ENCODE measurements at regions not wholly inside any gene's neighbourhood (a gene's known extent, or its start where the extent isn't known, plus 50 kb on each side); places are given as distances from the start of the nearest gene placed in this dataset.

GRCh38 chr18:59048378-59048777, 91.3 kb upstream of the SEC11C start:
- no peak for DNase-seq (ENCODE audit: low read depth in 6 of 9, low spot score in 9 of 9)

GRCh38 chr18:59049721-59050660, 89.7 kb upstream of the SEC11C start:
- 88% methylated on average over 14 of the region's 14 CpGs for WGBS
- H3K36me3 ChIP-seq (ENCODE audit: control insufficient read depth in 2 of 2, insufficient read depth in 2 of 2, low read length in 1 of 2) = no peaks in the 10 kb centered on the region
- no peak overlapping the region for H3K27ac ChIP-seq (ENCODE audit: low read depth in 1 of 2, low read length in 1 of 2)
- DNase-seq (ENCODE audit: low read depth in 6 of 9, low spot score in 9 of 9) = no peak
- peaks cover 0 to 14% of the 10 kb centered on the region in 2 donors for H3K27me3 ChIP-seq (ENCODE audit: control insufficient read depth in 2 of 2, insufficient read depth in 1 of 2, low read length in 1 of 2)
- no peaks in the 10 kb centered on the region for H3K9me3 ChIP-seq (ENCODE audit: control insufficient read depth in 2 of 2, insufficient read depth in 1 of 2, low read length in 1 of 2)
- no peak overlapping the region for H3K4me3 ChIP-seq (ENCODE audit: low read length in 2 of 2)
- no peaks in the 10 kb centered on the region for H3K4me1 ChIP-seq (ENCODE audit: control insufficient read depth in 2 of 2, insufficient read depth in 2 of 2, low read length in 2 of 2)

More at GRCh38 chr18:59048378-59048777, 91.3 kb upstream of the SEC11C start:
- WGBS = 85% methylated on average over 7 of the region's 7 CpGs
- Histone ChIP-seq H3K4me1 (ENCODE audit: control insufficient read depth in 2 of 2, insufficient read depth in 2 of 2, low read length in 2 of 2) (no peaks in the 10 kb centered on the region), H3K9me3 (ENCODE audit: control insufficient read depth in 2 of 2, insufficient read depth in 1 of 2, low read length in 1 of 2) (no peaks in the 10 kb centered on the region), H3K27ac (ENCODE audit: low read depth in 1 of 2, low read length in 1 of 2) (no peak overlapping the region), H3K27me3 (ENCODE audit: control insufficient read depth in 2 of 2, insufficient read depth in 1 of 2, low read length in 1 of 2) (peaks cover 0 to 14% of the 10 kb centered on the region in 2 donors), H3K36me3 (ENCODE audit: control insufficient read depth in 2 of 2, insufficient read depth in 2 of 2, low read length in 1 of 2) (no peaks in the 10 kb centered on the region), H3K4me3 (ENCODE audit: low read length in 2 of 2) (no peak overlapping the region)

- H3K4me3 ChIP-seq (ENCODE audit: low read length in 2 of 2) = no peak overlapping the region
- no peaks in the 10 kb centered on the region for H3K9me3 ChIP-seq (ENCODE audit: control insufficient read depth in 2 of 2, insufficient read depth in 1 of 2, low read length in 1 of 2)
- no peak overlapping the region for H3K27ac ChIP-seq (ENCODE audit: low read depth in 1 of 2, low read length in 1 of 2)
- no peak for DNase-seq (ENCODE audit: low read depth in 6 of 9, low spot score in 9 of 9)
- H3K27me3 ChIP-seq (ENCODE audit: control insufficient read depth in 2 of 2, insufficient read depth in 1 of 2, low read length in 1 of 2) = peaks cover 0 to 14% of the 10 kb centered on the region in 2 donors
- 85% methylated on average over 3 of the region's 3 CpGs for WGBS
- H3K36me3 ChIP-seq (ENCODE audit: control insufficient read depth in 2 of 2, insufficient read depth in 2 of 2, low read length in 1 of 2) = no peaks in the 10 kb centered on the region
- H3K4me1 ChIP-seq (ENCODE audit: control insufficient read depth in 2 of 2, insufficient read depth in 2 of 2, low read length in 2 of 2) = no peaks in the 10 kb centered on the region
Measured at GRCh38 chr18:59050661-59051057, 89.0 kb upstream of the SEC11C start.

GRCh38 chr18:59051470-59052165, 88.1 kb upstream of the SEC11C start:
- peaks cover 0 to 15% of the 10 kb centered on the region in 2 donors for H3K27me3 ChIP-seq (ENCODE audit: control insufficient read depth in 2 of 2, insufficient read depth in 1 of 2, low read length in 1 of 2)
- H3K4me3 ChIP-seq (ENCODE audit: low read length in 2 of 2) = no peak overlapping the region
- H3K4me1 ChIP-seq (ENCODE audit: control insufficient read depth in 2 of 2, insufficient read depth in 2 of 2, low read length in 2 of 2) = no peaks in the 10 kb centered on the region
- DNase-seq (ENCODE audit: low read depth in 6 of 9, low spot score in 9 of 9) = no peak
- WGBS = 96% methylated on average over 12 of the region's 12 CpGs
- H3K27ac ChIP-seq (ENCODE audit: low read depth in 1 of 2, low read length in 1 of 2) = no peak overlapping the region
- no peaks in the 10 kb centered on the region for H3K9me3 ChIP-seq (ENCODE audit: control insufficient read depth in 2 of 2, insufficient read depth in 1 of 2, low read length in 1 of 2)
- H3K36me3 ChIP-seq (ENCODE audit: control insufficient read depth in 2 of 2, insufficient read depth in 2 of 2, low read length in 1 of 2) = no peaks in the 10 kb centered on the region

GRCh38 chr18:59052965-59053820, 86.5 kb upstream of the SEC11C start:
- Histone ChIP-seq H3K9me3 (ENCODE audit: control insufficient read depth in 2 of 2, insufficient read depth in 1 of 2, low read length in 1 of 2) (no peaks in the 10 kb centered on the region), H3K27ac (ENCODE audit: low read depth in 1 of 2, low read length in 1 of 2) (no peak overlapping the region), H3K4me3 (ENCODE audit: low read length in 2 of 2) (no peak overlapping the region), H3K4me1 (ENCODE audit: control insufficient read depth in 2 of 2, insufficient read depth in 2 of 2, low read length in 2 of 2) (no peaks in the 10 kb centered on the region), H3K36me3 (ENCODE audit: control insufficient read depth in 2 of 2, insufficient read depth in 2 of 2, low read length in 1 of 2) (no peaks in the 10 kb centered on the region), H3K27me3 (ENCODE audit: control insufficient read depth in 2 of 2, insufficient read depth in 1 of 2, low read length in 1 of 2) (peaks cover 0 to 16% of the 10 kb centered on the region in 2 donors)
- no peak for DNase-seq (ENCODE audit: low read depth in 6 of 9, low spot score in 9 of 9)
- 92% methylated on average over 6 of the region's 6 CpGs for WGBS

- DNase-seq (ENCODE audit: low read depth in 6 of 9, low spot score in 9 of 9) = no peak
- Histone ChIP-seq H3K9me3 (ENCODE audit: control insufficient read depth in 2 of 2, insufficient read depth in 1 of 2, low read length in 1 of 2) (no peaks in the 10 kb centered on the region), H3K36me3 (ENCODE audit: control insufficient read depth in 2 of 2, insufficient read depth in 2 of 2, low read length in 1 of 2) (no peaks in the 10 kb centered on the region), H3K27ac (ENCODE audit: low read depth in 1 of 2, low read length in 1 of 2) (no peak overlapping the region), H3K4me1 (ENCODE audit: control insufficient read depth in 2 of 2, insufficient read depth in 2 of 2, low read length in 2 of 2) (no peaks in the 10 kb centered on the region), H3K4me3 (ENCODE audit: low read length in 2 of 2) (no peak overlapping the region), H3K27me3 (ENCODE audit: control insufficient read depth in 2 of 2, insufficient read depth in 1 of 2, low read length in 1 of 2) (peaks cover 0 to 10% of the 10 kb centered on the region in 2 donors)
- 80% methylated on average over 7 of the region's 7 CpGs for WGBS
Measured at GRCh38 chr18:59054496-59055287, 85.0 kb upstream of the SEC11C start.

- Histone ChIP-seq H3K4me1 (ENCODE audit: control insufficient read depth in 2 of 2, insufficient read depth in 2 of 2, low read length in 2 of 2) (no peaks in the 10 kb centered on the region), H3K9me3 (ENCODE audit: control insufficient read depth in 2 of 2, insufficient read depth in 1 of 2, low read length in 1 of 2) (no peaks in the 10 kb centered on the region), H3K4me3 (ENCODE audit: low read length in 2 of 2) (no peak overlapping the region), H3K27me3 (ENCODE audit: control insufficient read depth in 2 of 2, insufficient read depth in 1 of 2, low read length in 1 of 2) (peaks cover 0 to 4% of the 10 kb centered on the region in 2 donors), H3K27ac (ENCODE audit: low read depth in 1 of 2, low read length in 1 of 2) (no peak overlapping the region), H3K36me3 (ENCODE audit: control insufficient read depth in 2 of 2, insufficient read depth in 2 of 2, low read length in 1 of 2) (no peaks in the 10 kb centered on the region)
- 97% methylated on average over 4 of the region's 4 CpGs for WGBS
- no peak for DNase-seq (ENCODE audit: low read depth in 6 of 9, low spot score in 9 of 9)
Measured at GRCh38 chr18:59055345-59056032, 84.2 kb upstream of the SEC11C start.

All from thymus (tissue), 11 donors.